ENCODE measurements at regions not wholly inside any gene's neighbourhood (a gene's known extent, or its start where the extent isn't known, plus 50 kb on each side); places are given as distances from the start of the nearest gene placed in this dataset.

DNA sequence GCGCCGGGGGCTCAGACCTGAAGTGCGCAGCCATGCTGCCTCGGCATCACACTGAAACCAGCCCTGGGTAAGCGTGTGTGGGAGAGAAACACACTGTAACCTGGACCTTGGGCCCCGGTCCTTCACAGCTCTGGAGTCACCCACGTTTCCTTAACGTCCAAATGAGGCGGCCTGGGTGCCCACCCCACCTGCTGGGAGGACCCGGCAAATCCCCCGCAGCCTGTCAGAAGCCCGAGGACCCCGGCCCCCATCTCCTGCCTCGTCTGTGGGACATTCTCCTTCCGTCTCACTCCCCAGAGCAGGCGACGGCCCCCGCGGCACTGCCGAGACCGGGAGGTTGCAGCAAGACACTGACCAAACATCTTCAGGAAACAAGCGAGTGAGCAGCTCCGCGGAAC is 66.5 kb upstream of the GALNT9 start:
- TF ChIP-seq, protein P1, sequence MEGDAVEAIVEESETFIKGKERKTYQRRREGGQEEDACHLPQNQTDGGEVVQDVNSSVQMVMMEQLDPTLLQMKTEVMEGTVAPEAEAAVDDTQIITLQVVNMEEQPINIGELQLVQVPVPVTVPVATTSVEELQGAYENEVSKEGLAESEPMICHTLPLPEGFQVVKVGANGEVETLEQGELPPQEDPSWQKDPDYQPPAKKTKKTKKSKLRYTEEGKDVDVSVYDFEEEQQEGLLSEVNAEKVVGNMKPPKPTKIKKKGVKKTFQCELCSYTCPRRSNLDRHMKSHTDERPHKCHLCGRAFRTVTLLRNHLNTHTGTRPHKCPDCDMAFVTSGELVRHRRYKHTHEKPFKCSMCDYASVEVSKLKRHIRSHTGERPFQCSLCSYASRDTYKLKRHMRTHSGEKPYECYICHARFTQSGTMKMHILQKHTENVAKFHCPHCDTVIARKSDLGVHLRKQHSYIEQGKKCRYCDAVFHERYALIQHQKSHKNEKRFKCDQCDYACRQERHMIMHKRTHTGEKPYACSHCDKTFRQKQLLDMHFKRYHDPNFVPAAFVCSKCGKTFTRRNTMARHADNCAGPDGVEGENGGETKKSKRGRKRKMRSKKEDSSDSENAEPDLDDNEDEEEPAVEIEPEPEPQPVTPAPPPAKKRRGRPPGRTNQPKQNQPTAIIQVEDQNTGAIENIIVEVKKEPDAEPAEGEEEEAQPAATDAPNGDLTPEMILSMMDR (IDR thresholded peaks at IDR 0.05): no peak
- H3K27me3 Mint-ChIP-seq (ENCODE audit: low read depth): peaks cover 33% of the 10 kb centered on the region
- peaks cover 5% of the 10 kb centered on the region for H3K9me3 Mint-ChIP-seq (ENCODE audit: low read depth)
- no peak overlapping the region for H3K4me3 Mint-ChIP-seq (ENCODE audit: unreplicated experiment)
- no peaks in the 10 kb centered on the region for H3K36me3 Mint-ChIP-seq (ENCODE audit: low read depth)
- DNase-seq (ENCODE audit: low spot score): peak; percentile 89
- H3K27ac Mint-ChIP-seq (ENCODE audit: unreplicated experiment): no peak overlapping the region
- peaks cover 9% of the 10 kb centered on the region for H3K4me1 Mint-ChIP-seq (ENCODE audit: low read depth)

DNA sequence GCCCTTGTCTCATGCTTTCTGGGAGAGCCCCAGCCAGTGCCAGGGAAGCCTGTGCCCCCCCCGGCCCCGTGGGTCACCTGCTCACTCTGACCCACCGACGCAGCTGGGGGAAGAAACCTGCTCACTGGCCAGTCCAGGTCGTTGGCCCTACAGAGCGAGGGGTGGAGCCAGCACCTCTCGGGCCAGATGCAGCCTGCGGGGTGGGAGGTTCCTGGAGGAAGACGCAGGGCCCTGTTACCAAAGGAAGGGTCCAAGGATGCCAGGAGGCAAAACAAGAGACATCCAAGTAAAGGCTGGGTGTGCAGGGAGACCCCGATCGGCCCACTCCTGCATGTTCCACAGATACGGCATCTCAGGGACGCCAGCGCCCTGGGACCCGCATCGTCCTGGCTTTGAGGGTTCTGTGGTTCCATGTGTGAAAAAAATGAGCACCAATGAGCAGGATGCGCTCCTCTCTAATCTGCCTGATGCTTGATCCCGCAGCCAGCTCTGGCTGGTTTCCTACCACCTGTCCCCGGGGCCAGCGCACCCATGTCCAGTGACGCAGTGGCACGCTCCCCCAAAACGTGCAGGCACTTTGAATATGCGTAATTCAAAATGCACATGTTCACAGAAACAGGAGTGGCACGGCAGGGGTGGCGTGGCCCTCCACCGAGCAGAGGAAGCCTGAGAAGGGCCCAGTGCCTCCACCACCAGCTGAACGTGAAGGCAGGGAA is 66.0 kb upstream of the GALNT9 start:
- TF ChIP-seq, protein P1 (IDR thresholded peaks at IDR 0.05): no peak
- peaks cover 9% of the 10 kb centered on the region for H3K4me1 Mint-ChIP-seq (ENCODE audit: low read depth)
- no peak overlapping the region for H3K27ac Mint-ChIP-seq (ENCODE audit: unreplicated experiment)
- H3K36me3 Mint-ChIP-seq (ENCODE audit: low read depth): no peaks in the 10 kb centered on the region
- peaks cover 33% of the 10 kb centered on the region for H3K27me3 Mint-ChIP-seq (ENCODE audit: low read depth)
- no peak overlapping the region for H3K4me3 Mint-ChIP-seq (ENCODE audit: unreplicated experiment)
- peaks cover 6% of the 10 kb centered on the region for H3K9me3 Mint-ChIP-seq (ENCODE audit: low read depth)
- DNase-seq (ENCODE audit: low spot score): peak; percentile 77

DNA sequence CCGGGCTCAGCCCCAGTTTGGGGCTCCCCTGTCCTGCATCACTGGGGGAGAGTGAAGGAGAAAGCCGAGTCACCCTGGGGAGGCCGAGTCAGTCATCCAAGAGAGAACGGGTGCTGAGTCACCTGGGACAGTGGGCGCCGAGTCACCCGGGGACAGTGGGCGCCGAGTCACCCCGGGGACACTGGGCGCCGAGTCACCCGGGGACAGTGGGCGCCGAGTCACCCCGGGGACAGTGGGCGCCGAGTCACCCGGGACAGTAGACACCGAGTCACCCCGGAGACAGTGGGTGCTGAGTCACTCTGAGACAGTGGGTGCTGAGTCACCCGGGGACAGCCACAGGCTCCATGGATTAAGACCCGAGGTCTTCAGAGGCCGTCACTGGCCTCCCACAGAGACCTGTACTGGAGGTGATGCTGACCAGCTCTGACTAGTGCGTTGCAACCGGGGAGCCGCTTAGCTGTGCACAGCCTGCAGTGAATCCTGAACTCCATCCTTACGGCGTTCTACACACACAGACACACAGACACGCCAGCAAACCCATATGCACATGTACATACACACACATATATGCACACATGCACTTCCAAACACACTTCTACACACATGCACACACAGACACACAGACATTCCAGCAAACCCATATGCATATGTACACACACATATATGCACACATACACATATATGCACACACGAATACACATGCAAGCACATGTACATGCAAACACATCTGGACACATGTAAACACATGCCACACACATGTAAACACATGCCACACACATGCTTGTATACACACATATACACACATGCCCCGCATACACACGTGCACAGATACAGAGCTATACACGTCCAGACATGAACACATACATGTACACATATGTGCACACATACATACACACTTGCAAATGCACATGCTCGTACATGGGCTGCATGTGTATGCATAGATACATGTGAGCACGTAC is 64.9 kb upstream of the GALNT9 start:
- Mint-ChIP-seq H3K4me3 (ENCODE audit: unreplicated experiment) (no peak overlapping the region), H3K4me1 (ENCODE audit: low read depth) (peaks cover 9% of the 10 kb centered on the region), H3K36me3 (ENCODE audit: low read depth) (no peaks in the 10 kb centered on the region), H3K9me3 (ENCODE audit: low read depth) (peaks cover 6% of the 10 kb centered on the region), H3K27ac (ENCODE audit: unreplicated experiment) (no peak overlapping the region), H3K27me3 (ENCODE audit: low read depth) (peaks cover 36% of the 10 kb centered on the region)
- DNase-seq (ENCODE audit: low spot score): peak; percentile 73
- TF ChIP-seq, protein P1 (IDR thresholded peaks at IDR 0.05): no peak

DNA sequence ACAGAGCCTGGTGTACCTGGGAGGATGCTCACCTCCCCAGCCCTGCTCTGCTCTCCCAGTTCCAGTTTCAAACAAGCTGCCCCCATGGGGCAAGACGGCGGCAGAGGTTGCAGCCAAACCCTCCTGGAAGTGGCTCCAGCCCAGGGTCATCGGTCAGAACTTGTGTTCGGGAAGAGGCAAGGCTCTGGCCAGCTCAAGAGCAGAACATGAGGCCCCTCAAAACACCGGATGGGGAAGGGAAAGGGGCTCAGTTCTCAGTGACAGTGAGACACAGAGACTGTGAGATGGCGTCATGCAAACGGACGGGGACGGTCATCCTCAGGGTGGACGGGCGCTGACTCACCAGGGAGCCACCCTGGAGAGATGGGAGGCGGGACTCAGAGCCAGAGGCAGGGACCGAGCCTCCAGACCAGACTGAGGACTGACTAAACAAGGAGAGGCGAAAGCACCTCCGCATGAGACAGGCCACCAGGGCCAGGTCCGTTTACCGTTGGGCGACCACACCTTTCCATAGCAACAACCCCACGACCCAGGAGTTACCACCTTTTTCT is 63.9 kb upstream of the GALNT9 start:
- peaks cover 6% of the 10 kb centered on the region for H3K9me3 Mint-ChIP-seq (ENCODE audit: low read depth)
- peaks cover 9% of the 10 kb centered on the region for H3K4me1 Mint-ChIP-seq (ENCODE audit: low read depth)
- no peak overlapping the region for H3K4me3 Mint-ChIP-seq (ENCODE audit: unreplicated experiment)
- peak; percentile 70 for DNase-seq (ENCODE audit: low spot score)
- TF ChIP-seq, protein P1 (IDR thresholded peaks at IDR 0.05): no peak
- no peaks in the 10 kb centered on the region for H3K36me3 Mint-ChIP-seq (ENCODE audit: low read depth)
- no peak overlapping the region for H3K27ac Mint-ChIP-seq (ENCODE audit: unreplicated experiment)
- H3K27me3 Mint-ChIP-seq (ENCODE audit: low read depth): peaks cover 37% of the 10 kb centered on the region

Data from chondrocyte (in vitro differentiated cells).